Dermis blood vessel endothelial cell (primary cell): ENCODE measurements at regions not wholly inside any gene's neighbourhood (a gene's known extent, or its start where the extent isn't known, plus 50 kb on each side); places are given as distances from the start of the nearest gene placed in this dataset.
"Not testable (repeated sequence)": the region's sequence is repeated elsewhere in the genome, so short reads cannot be mapped to it uniquely, and the experiment has no call there.

Experiments
- DNase-seq: peaks from one replicate; pipeline ENCODE4 v3.0.0; 2010

GRCh38 chr2:34529965-34530364 is 930.9 kb upstream of the FAM98A start:
- no peak for DNase-seq

- no peak for DNase-seq
Observed at GRCh38 chr2:34523958-34524514, 924.9 kb upstream of the FAM98A start.

- no peak for DNase-seq
Observed at GRCh38 chr2:34519659-34520058, 920.6 kb upstream of the FAM98A start.

GRCh38 chr2:34498561-34498960 is 899.5 kb upstream of the FAM98A start:
- no peak for DNase-seq

GRCh38 chr2:34494192-34494591 is 895.1 kb upstream of the FAM98A start:
- not testable (repeated sequence) for DNase-seq

GRCh38 chr2:34492561-34493455 is 893.7 kb upstream of the FAM98A start:
- DNase-seq, result no peak

- DNase-seq, result no peak
Observed at GRCh38 chr2:34486965-34487364, 887.9 kb upstream of the FAM98A start.

- no peak for DNase-seq
Observed at GRCh38 chr2:34481542-34481941, 882.4 kb upstream of the FAM98A start.

- no peak for DNase-seq
Observed at GRCh38 chr2:34480366-34480765, 881.3 kb upstream of the FAM98A start.

- no peak for DNase-seq
Observed at GRCh38 chr2:34475156-34475555, 876.1 kb upstream of the FAM98A start.

GRCh38 chr2:34474646-34475045 is 875.5 kb upstream of the FAM98A start:
- no peak for DNase-seq

- DNase-seq, result no peak
Observed at GRCh38 chr2:34447097-34447496, 848.0 kb upstream of the FAM98A start.

GRCh38 chr2:34423301-34423700 is 824.2 kb upstream of the FAM98A start:
- no peak for DNase-seq

GRCh38 chr2:34419856-34420255 is 820.8 kb upstream of the FAM98A start:
- DNase-seq, result no peak

GRCh38 chr2:34416856-34417255 is 817.8 kb upstream of the FAM98A start:
- DNase-seq, result no peak

- DNase-seq, result no peak
Observed at GRCh38 chr2:34414856-34415255, 815.8 kb upstream of the FAM98A start.

- no peak for DNase-seq
Observed at GRCh38 chr2:34408100-34408499, 809.0 kb upstream of the FAM98A start.

- DNase-seq, result no peak
Observed at GRCh38 chr2:34403512-34403911, 804.4 kb upstream of the FAM98A start.

- DNase-seq, result no peak
Observed at GRCh38 chr2:34402376-34402775, 803.3 kb upstream of the FAM98A start.

GRCh38 chr2:34401186-34401585 is 802.1 kb upstream of the FAM98A start:
- DNase-seq, result no peak

- no peak for DNase-seq
Observed at GRCh38 chr2:34388446-34388845, 789.3 kb upstream of the FAM98A start.

GRCh38 chr2:34387536-34387935 is 788.4 kb upstream of the FAM98A start:
- DNase-seq, result no peak

GRCh38 chr2:34379586-34379985 is 780.5 kb upstream of the FAM98A start:
- DNase-seq, result no peak

GRCh38 chr2:34373586-34374233 is 774.6 kb upstream of the FAM98A start:
- no peak for DNase-seq
